HG03354 (cell line): ENCODE measurements at regions not wholly inside any gene's neighbourhood (a gene's known extent, or its start where the extent isn't known, plus 50 kb on each side); places are given as distances from the start of the nearest gene placed in this dataset.

Experiments used
- ATAC-seq: cut with Tn5 transposase; IDR thresholded peaks from one replicate; pipeline ENCODE4 v1.9.1; 2021; ENCODE audit warnings: mild to moderate bottlenecking; ENCODE audit not compliant: unreplicated experiment, poor library complexity, severe bottlenecking

DNA sequence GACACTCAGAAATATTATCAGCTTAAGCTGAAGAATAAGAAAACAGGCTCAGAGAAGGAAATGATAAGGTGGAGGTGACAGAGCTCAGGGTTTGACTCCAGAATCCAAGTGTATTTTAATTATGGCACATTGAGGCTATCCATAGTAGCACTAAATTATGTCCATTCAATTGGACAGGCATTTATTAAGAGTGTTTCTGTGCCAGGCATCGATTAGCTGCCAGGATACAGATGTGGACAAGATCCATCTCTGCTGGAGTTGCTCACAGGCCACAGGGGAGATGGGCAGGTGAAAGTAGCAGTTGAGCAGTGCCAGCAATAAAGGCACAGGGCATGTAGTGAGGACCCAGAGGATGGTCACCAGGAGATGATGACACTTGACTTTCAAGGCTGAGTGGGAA, 592.5 kb downstream of the INSC start:
- ATAC-seq: no peak

- no peak for ATAC-seq
Observed at GRCh38 chr11:15707971-15708370, 593.2 kb downstream of the INSC start.

GRCh38 chr11:15710580-15711275, 596.0 kb downstream of the INSC start:
- ATAC-seq: no peak

DNA sequence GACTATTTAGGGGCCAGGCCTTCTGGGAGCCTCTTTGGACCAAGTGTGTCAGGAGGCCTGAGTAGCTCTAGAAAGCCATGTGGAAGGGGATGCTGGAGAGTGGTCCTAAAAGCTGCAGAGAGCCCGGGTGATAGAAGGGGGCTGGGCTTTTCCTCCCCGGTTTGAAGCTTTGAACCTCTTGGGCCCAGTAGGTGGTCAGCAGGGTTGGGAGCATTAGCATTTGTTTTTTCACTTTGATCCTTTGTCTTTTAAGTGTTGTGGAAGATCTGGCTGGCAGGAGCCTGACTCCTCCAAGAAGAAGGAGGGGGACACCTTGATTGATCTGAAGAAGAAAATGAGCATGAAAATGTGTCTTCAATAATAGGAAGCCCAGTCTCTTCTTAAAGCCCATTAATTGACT, 596.6 kb downstream of the INSC start:
- no peak for ATAC-seq

DNA sequence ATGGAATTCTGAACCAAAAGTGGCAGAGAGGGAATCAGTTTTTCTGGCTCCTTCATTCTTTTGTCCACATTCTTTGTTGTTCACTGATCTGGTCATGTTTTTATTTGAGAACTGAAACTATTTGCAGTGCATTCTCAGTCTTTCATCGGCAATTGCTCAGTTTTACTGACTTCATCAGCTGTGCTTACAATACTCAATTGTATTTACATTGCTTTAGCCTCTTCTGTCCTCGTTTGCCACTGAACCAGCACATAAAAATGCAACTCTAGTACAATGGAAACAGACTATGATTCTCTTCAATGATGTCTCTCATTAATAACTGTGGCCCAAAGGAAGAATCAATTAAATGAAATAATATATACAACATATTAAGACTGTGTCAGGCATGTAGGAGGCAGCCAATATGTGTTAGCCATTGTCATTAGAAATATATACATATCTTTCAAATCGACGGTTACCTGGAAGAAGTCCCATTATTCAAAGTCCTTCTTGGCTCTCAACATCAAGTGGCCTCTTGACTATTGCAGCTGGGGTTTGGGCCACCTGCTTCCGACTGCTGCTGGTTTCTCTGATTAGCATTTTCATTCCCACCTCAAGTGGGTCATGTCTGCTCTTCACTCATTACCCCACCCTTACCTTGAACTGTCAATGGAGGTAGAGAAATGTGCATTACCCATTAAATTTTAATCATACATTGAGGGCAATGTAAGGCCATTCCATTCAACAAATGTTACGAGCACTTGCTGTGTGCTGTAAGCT, 600.1 kb downstream of the INSC start:
- ATAC-seq: no peak

DNA sequence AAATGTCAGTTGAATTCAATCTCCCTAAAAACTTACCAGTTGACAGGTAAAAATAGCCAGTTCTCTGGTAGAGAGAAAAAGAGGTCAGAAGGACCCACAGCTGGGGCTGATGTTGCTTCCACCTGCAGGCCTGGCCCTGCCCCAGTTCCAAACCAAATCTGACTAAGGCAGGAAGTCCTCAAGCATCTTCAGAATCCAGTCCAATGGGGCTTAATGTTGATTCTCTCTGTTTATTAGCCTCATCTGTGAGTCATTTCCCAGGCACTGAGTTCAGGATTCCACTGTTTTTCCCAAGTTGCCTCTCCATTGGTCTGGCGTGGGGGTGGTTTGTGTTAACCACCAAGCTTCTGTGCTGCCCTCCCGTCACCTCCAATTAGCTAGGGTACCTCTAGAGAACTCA, 601.8 kb downstream of the INSC start:
- ATAC-seq: no peak

- no peak for ATAC-seq
Observed at GRCh38 chr11:15720460-15720859, 605.7 kb downstream of the INSC start.

DNA sequence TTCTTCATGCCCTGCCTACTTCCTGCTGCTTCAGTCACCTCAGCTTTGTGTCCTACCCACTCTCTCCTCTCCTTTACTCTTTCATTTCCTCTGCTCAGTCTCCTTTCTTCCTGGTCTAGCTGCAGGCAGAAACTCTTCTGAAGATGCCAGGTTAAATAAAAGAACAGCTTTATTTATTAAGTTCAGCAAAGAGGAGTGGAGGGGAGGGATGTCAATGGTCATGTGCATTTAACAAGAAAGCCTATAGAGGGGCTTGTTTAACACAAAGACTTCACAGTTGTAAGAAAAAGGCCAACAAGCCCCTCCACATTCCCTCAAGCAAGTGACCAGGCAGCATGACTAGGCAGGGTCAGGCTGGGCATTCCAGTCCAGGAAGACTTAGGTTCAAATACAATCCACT, 609.2 kb downstream of the INSC start:
- ATAC-seq: no peak

DNA sequence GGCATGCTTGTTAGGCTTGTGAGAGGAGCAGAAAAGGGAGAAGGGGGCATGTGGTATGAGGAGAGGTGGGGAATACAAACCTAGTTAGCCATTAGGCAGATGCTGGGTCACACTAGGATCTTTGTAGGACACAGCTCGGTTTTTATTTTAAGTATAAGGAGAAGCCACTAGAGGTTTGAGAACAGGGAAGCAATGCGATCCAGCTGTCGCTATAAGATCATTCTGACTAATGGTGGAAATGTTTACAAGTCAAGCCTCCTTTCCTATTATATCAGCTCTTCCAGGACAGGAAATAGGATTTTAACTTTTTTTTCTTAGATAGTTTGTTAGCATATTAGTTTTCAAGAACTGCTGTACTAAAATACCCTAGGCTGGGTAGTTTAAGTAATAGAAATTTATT, 609.9 kb downstream of the INSC start:
- no peak for ATAC-seq

- ATAC-seq: no peak
Observed at GRCh38 chr11:15725246-15725645, 610.5 kb downstream of the INSC start.

DNA sequence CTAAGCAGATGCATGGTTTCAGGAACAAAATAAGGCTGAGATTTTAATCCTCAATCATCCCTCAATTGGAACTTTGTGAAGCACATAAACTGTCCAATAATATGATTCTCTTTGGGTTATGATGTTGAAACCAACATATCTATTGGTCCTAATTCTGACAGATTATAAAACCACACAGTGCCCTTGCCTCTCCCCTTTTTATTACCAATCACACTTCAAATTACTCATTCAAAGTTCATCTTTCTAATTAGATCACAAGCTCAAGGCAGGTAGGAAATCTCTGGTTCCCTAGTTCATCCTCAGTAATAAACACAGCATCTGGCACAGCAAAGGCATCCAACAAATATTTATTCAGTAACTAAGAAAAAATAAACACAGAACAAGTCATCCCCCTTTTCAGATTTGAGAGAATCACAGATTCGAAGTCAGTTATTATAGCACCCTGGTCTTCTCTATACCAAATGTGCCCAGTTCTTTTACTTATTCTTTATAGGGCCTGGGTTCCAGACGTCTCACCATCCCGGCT, 611.6 kb downstream of the INSC start:
- no peak for ATAC-seq

- ATAC-seq: no peak
Observed at GRCh38 chr11:15726893-15727519, 612.3 kb downstream of the INSC start.

GRCh38 chr11:15727520-15727914, 612.8 kb downstream of the INSC start:
- no peak for ATAC-seq

DNA sequence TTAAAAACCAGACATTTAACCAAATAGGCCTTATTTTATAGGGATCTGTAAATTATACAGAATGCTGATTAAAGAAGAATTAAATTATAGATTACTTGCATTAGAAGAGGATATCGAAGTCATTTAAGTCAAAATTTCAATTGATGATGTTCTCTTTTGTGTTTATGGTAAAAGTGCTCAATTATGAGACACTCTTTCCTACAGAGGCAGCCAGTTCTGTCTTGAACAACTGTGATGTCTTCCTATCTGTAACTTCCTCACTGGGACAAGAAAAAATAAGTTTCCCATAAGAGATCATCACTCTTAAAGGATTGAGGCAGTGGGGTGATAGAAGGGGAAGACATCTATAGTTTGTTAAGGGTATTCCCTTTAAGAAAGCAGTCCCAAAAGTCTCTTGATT, 613.5 kb downstream of the INSC start:
- ATAC-seq: no peak

DNA sequence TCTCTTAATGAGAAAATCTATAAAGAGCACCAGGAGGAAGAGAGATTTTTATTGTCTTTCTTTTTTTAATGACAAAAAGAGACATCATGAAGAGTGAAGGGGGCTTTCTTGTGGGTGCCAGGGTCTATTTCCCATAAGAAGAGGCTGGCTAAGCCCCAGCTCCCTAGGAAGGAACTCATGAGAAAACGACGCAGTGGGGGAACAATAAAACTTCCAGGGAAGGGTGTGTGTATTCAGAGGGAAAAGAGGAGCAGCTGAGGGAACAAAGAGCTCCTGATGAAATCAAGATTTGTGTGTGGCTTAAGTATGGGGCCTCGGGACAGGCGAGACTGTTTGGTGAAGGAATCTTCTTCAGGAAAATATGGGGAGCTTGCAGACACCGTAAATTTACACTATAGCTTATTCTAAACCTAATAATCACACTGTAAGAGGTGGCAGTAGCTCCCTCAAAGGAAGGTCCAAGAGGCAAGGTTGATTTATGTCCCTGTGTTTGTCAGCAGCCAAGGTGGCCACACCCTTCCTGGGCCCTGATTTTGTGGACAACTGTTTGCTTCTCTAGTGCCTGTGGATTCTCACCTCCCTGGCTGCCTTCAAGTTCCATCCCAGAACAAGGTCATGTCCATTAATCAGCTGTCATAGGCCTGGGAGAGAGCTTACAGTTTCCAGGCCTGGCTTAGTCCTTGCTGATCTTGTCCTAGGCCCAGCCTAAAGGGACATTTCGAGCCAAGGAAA, 615.7 kb downstream of the INSC start:
- ATAC-seq: no peak

DNA sequence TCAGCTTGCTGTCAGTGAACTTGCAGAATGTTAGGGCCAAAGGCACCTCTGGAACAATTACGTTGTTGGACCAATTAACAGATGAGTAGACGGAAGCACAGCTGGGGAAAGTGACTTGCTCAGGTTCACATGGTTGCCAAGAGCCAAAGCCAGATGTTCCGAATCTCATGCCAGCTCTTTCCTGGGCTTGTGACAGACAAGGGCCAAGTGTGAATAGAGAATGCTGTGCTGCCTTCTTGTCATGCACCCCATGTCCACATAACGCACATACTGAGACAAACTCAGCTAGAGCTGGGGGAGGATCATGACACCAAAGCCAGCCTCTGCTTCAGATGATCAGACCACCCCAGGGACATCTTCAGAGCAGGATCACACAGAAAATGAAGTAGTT, 616.3 kb downstream of the INSC start:
- no peak for ATAC-seq

DNA sequence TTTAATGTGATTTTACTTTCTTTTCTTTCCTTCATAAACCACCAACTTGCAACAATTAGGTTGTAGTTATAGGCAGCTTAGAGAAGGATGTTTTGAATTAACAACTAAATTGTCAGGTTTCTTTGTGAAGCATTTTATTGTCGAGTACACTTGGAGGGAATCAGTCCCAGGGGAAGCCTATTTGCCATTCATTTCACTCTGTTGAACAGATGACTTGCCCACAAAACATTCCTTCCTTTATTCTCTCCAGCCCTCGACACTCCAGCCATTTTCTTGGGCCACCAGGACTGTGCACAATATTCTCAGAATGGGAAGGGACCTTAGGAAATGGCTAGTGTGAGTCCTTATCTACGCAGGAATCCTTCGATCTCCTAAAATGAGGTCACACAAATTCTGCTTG, 620.6 kb downstream of the SOX6 start:
- no peak for ATAC-seq

GRCh38 chr11:15737320-15737719, 619.0 kb downstream of the SOX6 start:
- no peak for ATAC-seq

DNA sequence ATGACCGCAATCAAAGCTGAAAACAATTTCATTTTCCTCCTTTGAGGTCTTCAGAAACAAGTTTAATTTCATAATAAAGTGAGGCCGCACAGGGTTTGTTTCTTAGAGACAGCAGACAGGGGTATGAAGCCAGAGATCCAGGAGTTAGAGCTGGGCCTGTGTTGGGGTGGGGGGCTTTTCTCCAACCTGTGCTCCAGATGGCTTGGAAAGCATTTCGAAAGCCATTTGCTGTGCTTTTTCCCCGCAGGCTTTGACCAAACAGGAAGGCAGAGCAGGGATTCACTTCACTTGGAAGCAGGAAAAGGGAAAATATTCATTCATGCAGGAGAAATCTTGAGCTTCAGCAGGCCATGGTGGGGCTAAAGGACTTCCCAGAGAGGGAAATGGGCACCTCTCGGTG, 617.4 kb downstream of the SOX6 start:
- ATAC-seq: no peak
